Keratinocyte (primary cell): ENCODE measurements at regions not wholly inside any gene's neighbourhood (a gene's known extent, or its start where the extent isn't known, plus 50 kb on each side); places are given as distances from the start of the nearest gene placed in this dataset.
"Not testable (repeated sequence)": the region's sequence is repeated elsewhere in the genome, so short reads cannot be mapped to it uniquely, and the experiment has no call there.

ENCODE experiments used
- DNase-seq: peaks from one replicate; pipeline ENCODE4 v3.0.0-alpha.2; 2011; ENCODE audit warnings: low read depth, missing footprints, low spot score
- FAIRE-seq: peaks from 2 replicates; lab custom pipeline; 2011; peaks lifted over from hg19 to GRCh38; lab: Jason Lieb, UNC
- H2AFZ ChIP-seq: 2 replicates; pipeline ENCODE4 v1.6.0; 2012; ENCODE audit warnings: low read length, control low read depth, inconsistent platforms; ENCODE audit not compliant: control insufficient read depth
- H3K27ac ChIP-seq: 2 replicates; pipeline ENCODE4 v1.5.1; 2011; ENCODE audit warnings: low read length; ENCODE audit not compliant: control insufficient read depth, insufficient read depth
- H3K27me3 ChIP-seq: 3 replicates; pipeline ENCODE4 v1.6.0; 2011; ENCODE audit warnings: low read length; ENCODE audit not compliant: control insufficient read depth, insufficient read depth; ENCODE audit errors: extremely low read depth
- H3K36me3 ChIP-seq, 2 experiments: 2 replicates in 1 of 2; 3 replicates in 1 of 2; pipeline ENCODE4 v1.5.1; 2011; ENCODE audit warnings: low read length in 2 of 2, mild to moderate bottlenecking in 1 of 2; ENCODE audit not compliant: control insufficient read depth in 2 of 2, insufficient read depth in 2 of 2; ENCODE audit errors: extremely low read depth in 1 of 2
- H3K4me1 ChIP-seq: 3 replicates; pipeline ENCODE4 v1.5.1; 2011; ENCODE audit warnings: low read length; ENCODE audit not compliant: control insufficient read depth, insufficient read depth; ENCODE audit errors: extremely low read depth
- H3K4me2 ChIP-seq: 3 replicates; pipeline ENCODE4 v1.6.0; 2011; ENCODE audit warnings: low read depth, low read length; ENCODE audit not compliant: control insufficient read depth, insufficient read depth; ENCODE audit errors: extremely low read depth
- H3K4me3 ChIP-seq, 3 experiments: fragments of 200-600 bp in 1 of 3; sonication (generic) in 1 of 3; 2 replicates in 2 of 3; 3 replicates in 1 of 3; pipeline ENCODE4 v1.5.1; 2011 to 2016; ENCODE audit warnings: low read length in 3 of 3, mild to moderate bottlenecking in 3 of 3, control low read depth in 2 of 3, inconsistent platforms in 1 of 3, low read depth in 1 of 3, mixed read lengths in 1 of 3, mixed run types in 1 of 3, moderate library complexity in 1 of 3; ENCODE audit not compliant: control insufficient read depth in 2 of 3, insufficient read depth in 2 of 3; ENCODE audit errors: extremely low read depth in 1 of 3
- H3K79me2 ChIP-seq: 2 replicates; pipeline ENCODE4 v1.6.0; 2012; ENCODE audit warnings: low read length; ENCODE audit not compliant: control insufficient read depth, insufficient read depth
- H3K9ac ChIP-seq: 3 replicates; pipeline ENCODE4 v1.6.0; 2011; ENCODE audit warnings: low read length; ENCODE audit not compliant: control insufficient read depth, insufficient read depth; ENCODE audit errors: extremely low read depth
- H3K9me1 ChIP-seq: 3 replicates; pipeline ENCODE4 v1.6.0; 2011; ENCODE audit warnings: low read length; ENCODE audit not compliant: control insufficient read depth, insufficient read depth; ENCODE audit errors: extremely low read depth
- H3K9me3 ChIP-seq: 2 replicates; pipeline ENCODE4 v1.5.1; 2012; ENCODE audit warnings: low read depth, low read length; ENCODE audit not compliant: control insufficient read depth
- H4K20me1 ChIP-seq: 3 replicates; pipeline ENCODE4 v1.6.0; 2011; ENCODE audit warnings: low read length; ENCODE audit not compliant: control insufficient read depth, insufficient read depth; ENCODE audit errors: extremely low read depth
- CTCF ChIP-seq, 3 experiments: IDR thresholded peaks in 1 of 3; conservative IDR thresholded peaks in 1 of 3; optimal IDR thresholded peaks in 1 of 3; 2 replicates in 2 of 3; 3 replicates in 1 of 3; pipeline versions ENCODE3 to v1.5.1; 2011; ENCODE audit warnings: low read length in 3 of 3, mild to moderate bottlenecking in 3 of 3, moderate library complexity in 2 of 3, control low read depth in 1 of 3, inconsistent platforms in 1 of 3; ENCODE audit not compliant: insufficient read depth in 2 of 3; ENCODE audit errors: extremely low read depth in 1 of 3
- EZH2 ChIP-seq: IDR thresholded peaks from one replicate; pipeline ENCODE4 v1.6.1; 2012; ENCODE audit warnings: inconsistent platforms, mild to moderate bottlenecking, low read length, moderate library complexity
- dilution Hi-C: fragments of 300-500 bp; cut with MboI; formaldehyde crosslinking; loops from one replicate; pipeline ENCODE4 v1.7.0; 2020; ENCODE audit warnings: low sequenced_read_pairs; ENCODE audit not compliant: extremely low pct_ligation_motif_present

GRCh38 chr21:21898801-21899200, 900.6 kb downstream of the NCAM2 start:
- dilution Hi-C loops = no loop called here
- H3K79me2 ChIP-seq = no peaks in the 10 kb centered on the region
- TF ChIP-seq EZH2 (no peak), CTCF (optimal IDR thresholded peaks at IDR 0.05 in 1 of 3, IDR thresholded peaks at IDR 0.05 in 1 of 3, conservative IDR thresholded peaks at IDR 0.05 in 1 of 3; ENCODE audit: extremely low read depth in 1 of 3, insufficient read depth in 2 of 3, low read length in 3 of 3) (no peak)
- no peak for DNase-seq
- H3K4me3 ChIP-seq = no peak overlapping the region
- no peak overlapping the region for H3K4me2 ChIP-seq
- peaks cover 5% of the 10 kb centered on the region for H3K4me1 ChIP-seq
- no peaks in the 10 kb centered on the region for H4K20me1 ChIP-seq
- no peaks in the 10 kb centered on the region for H3K36me3 ChIP-seq
- peaks cover 2% of the 10 kb centered on the region for H3K9me3 ChIP-seq
- no peak overlapping the region for H2AFZ ChIP-seq
- no peak overlapping the region for H3K27ac ChIP-seq
- no peak overlapping the region for H3K9ac ChIP-seq
- H3K9me1 ChIP-seq = no peaks in the 10 kb centered on the region
- no peaks in the 10 kb centered on the region for H3K27me3 ChIP-seq
- no peak for FAIRE-seq

- FAIRE-seq, H3K4me3 ChIP-seq, H3K4me2 ChIP-seq, H3K9me1 ChIP-seq, H3K36me3 ChIP-seq, H3K79me2 ChIP-seq, dilution Hi-C loops, H3K27ac ChIP-seq, H4K20me1 ChIP-seq, H3K9me3 ChIP-seq, H3K27me3 ChIP-seq, H2AFZ ChIP-seq, H3K4me1 ChIP-seq, DNase-seq, H3K9ac ChIP-seq: not testable (repeated sequence)
These were observed 904.2 kb downstream of the NCAM2 start for GRCh38 chr21:21902416-21902815.

- H3K27ac ChIP-seq = no peak overlapping the region
- H3K9ac ChIP-seq = no peak overlapping the region
- dilution Hi-C loops = no loop called here
- TF ChIP-seq CTCF (optimal IDR thresholded peaks at IDR 0.05 in 1 of 3, IDR thresholded peaks at IDR 0.05 in 1 of 3, conservative IDR thresholded peaks at IDR 0.05 in 1 of 3; ENCODE audit: extremely low read depth in 1 of 3, insufficient read depth in 2 of 3, low read length in 3 of 3) (no peak), EZH2 (no peak)
- no peaks in the 10 kb centered on the region for H3K9me1 ChIP-seq
- H3K79me2 ChIP-seq = no peaks in the 10 kb centered on the region
- no peaks in the 10 kb centered on the region for H4K20me1 ChIP-seq
- no peak overlapping the region for H3K4me3 ChIP-seq
- no peaks in the 10 kb centered on the region for H3K4me1 ChIP-seq
- H3K9me3 ChIP-seq = no peaks in the 10 kb centered on the region
- no peaks in the 10 kb centered on the region for H3K27me3 ChIP-seq
- FAIRE-seq = no peak
- no peak overlapping the region for H2AFZ ChIP-seq
- H3K4me2 ChIP-seq = no peak overlapping the region
- no peak for DNase-seq
- no peaks in the 10 kb centered on the region for H3K36me3 ChIP-seq
These were observed 909.1 kb downstream of the NCAM2 start for GRCh38 chr21:21907271-21907670.
